ENCODE measurements at regions not wholly inside any gene's neighbourhood (a gene's known extent, or its start where the extent isn't known, plus 50 kb on each side); places are given as distances from the start of the nearest gene placed in this dataset.

DNA sequence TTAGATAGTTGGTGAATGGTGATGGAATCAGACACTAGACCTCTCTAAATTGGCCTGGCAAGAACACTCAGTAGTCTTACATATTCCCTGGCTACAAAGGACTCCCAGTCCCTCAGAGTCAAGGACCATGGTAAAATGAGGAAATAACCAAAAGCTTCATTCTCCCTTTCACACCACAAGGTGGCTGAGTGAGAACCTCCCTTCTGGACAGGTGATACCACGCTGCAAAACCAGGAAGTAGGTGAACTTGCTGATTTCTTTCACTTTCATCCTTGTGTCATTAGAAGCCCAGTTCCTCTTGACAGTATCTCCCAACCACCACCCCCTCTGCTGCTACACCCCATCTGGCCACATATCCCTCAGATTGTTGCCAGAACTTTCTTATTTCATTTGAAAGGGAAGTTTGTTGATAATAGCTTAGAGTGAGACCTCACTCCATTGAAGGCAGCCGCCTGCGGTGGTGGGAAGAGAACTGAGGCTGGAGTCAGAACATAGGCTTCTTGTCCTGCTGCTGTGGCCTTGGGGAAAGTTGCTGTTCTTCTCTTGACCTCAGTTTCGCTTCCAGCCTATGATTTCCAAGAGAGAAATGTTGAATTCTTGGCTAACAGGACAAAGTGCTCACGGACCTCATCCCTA, 290.6 kb upstream of the CCL2 start:
- Histone ChIP-seq H3K27ac (no peak overlapping the region), H3K4me1 (peaks cover 15% of the 10 kb centered on the region), H3K27me3 (peaks cover 4% of the 10 kb centered on the region; the same call in 1 of the 2 replicates), H3K36me3 (no peaks in the 10 kb centered on the region), H3K4me3 (no peak overlapping the region), H3K9me3 (replicated peaks) (no peaks in the 10 kb centered on the region)
- DNase-seq = no peak

DNA sequence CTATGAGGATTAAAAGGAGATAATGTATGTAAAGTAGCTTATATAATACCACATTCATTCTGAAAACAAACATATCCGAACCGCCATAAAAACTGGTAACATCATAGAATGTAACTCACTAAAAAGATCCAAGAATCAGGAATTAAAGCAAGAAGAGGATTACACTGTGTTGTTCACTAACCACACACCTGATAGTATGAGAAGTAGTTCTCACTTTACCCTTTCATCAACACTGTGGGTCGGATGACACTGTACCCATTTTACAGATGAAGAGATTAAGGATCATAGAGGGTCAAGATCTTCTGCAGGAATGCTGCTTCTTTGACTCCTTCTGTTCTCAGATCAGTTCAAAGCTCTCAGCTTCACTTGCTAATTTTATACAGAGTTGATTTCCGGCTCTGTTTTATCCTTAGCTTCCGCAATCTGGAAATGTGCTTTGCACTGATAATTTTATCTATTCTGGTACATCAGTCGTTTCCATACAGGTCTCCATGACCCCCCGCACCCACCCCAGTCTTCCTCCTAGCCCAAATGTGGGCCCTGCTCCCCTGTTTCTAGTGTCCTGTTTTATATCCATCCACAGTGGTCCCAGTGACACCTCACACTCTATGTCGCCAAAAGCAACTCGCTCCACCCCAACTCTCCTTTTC, 288.6 kb upstream of the CCL2 start:
- Histone ChIP-seq H3K27ac (no peak overlapping the region), H3K36me3 (no peaks in the 10 kb centered on the region), H3K9me3 (replicated peaks) (no peaks in the 10 kb centered on the region), H3K4me1 (peaks cover 17% of the 10 kb centered on the region), H3K4me3 (no peak overlapping the region), H3K27me3 (peaks cover 4% of the 10 kb centered on the region; the same call in 1 of the 2 replicates)
- DNase-seq = no peak

DNA sequence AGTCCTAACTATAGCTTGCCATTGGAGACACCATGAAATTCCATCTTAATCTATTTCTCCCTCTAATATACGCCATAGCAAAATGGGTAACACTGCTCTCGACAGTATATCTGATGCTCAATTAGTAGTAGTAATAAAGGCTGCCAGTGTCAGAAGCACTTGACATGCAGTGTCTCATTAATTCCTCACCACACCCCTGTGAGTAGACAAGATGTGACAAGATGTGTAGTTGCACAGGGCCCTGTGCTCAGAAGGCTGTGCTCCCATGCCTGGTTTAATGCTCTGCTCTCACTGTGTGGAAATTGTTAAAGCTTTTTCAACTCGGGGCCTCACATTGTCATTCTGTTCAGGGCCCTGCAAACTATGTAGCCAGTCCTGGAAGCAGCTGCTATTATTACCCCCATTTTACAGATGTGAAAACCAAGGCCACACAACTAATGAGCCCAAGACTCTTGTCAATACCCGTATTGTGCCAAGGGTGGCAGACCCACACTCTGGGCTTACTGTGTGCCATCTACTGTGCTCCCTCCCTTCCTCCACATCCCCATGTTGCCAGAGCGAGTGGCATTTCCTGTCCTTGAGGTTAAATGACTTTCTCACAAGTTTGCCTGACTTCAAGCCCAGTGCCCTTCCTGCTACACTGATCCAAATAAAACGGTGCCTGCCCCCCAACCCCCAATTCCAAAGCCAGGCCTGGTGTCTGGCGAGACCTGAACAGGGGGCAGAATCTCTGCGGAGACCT, 287.3 kb upstream of the CCL2 start:
- Histone ChIP-seq H3K27ac (peak overlapping the region; percentile 48), H3K27me3 (peaks cover 4% of the 10 kb centered on the region; the same call in 1 of the 2 replicates), H3K9me3 (replicated peaks) (no peaks in the 10 kb centered on the region), H3K4me1 (peaks cover 17% of the 10 kb centered on the region), H3K4me3 (no peak overlapping the region), H3K36me3 (no peaks in the 10 kb centered on the region)
- DNase-seq = no peak

DNA sequence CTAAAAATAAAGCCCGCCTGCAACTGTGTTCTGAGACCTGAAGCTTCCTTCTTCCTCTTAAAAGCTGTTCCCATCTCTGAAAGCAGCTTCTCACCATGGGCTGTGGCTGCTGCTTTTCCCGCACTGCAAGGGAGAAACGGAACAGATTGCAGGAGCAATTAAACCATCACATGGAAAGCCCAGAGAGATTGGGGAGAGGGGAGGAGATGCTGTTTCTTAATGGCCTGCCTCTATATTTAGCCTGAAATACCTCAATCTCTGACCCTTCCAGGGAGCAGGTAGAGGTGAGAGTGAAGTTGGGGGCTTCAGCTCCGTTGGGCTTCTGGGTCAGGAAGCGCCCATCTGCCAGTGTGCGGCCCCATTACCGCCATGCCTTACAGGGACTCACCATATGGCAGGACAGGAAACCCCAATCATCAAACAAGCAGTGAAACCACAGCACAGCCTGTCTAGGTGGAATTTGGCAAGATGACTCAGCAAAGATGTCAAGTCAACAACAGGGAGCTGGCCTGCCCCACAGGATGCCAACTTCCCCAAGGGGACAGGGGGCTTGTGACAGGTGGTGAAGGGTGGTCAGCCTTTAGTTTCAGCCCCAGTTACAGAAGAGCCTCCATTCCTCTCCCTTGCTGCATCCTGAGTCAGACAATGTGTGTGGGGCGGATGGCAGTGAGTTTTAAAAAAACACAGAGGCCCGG, 286.6 kb upstream of the CCL2 start:
- Histone ChIP-seq H3K27me3 (peaks cover 4% of the 10 kb centered on the region; the same call in 1 of the 2 replicates), H3K4me1 (peaks cover 17% of the 10 kb centered on the region), H3K4me3 (no peak overlapping the region), H3K27ac (peak overlapping the region; percentile 48), H3K36me3 (no peaks in the 10 kb centered on the region), H3K9me3 (replicated peaks) (no peaks in the 10 kb centered on the region)
- peak; percentile 80 to 84 for DNase-seq

DNA sequence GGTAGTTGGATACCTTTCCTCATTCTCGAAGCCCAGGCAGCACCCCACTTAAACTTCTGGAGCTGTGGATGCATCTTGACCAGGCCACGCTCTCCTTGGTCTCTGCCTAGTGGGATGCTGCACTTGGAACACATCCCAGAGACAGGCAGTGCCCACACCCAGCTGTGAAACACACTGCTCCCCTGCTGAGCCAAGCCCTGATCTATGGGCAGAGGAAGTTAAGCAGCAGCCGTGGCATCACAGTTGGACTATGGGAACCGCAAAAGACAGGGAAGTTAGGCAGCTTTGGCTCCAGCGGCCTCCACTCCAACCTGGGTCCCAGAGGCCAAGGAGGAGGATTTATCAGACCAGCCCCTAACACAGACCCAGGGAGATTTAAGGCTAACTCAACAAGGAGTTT, 284.8 kb upstream of the CCL2 start:
- Histone ChIP-seq H3K4me3 (no peak overlapping the region), H3K36me3 (no peaks in the 10 kb centered on the region), H3K4me1 (peaks cover 17% of the 10 kb centered on the region), H3K9me3 (replicated peaks) (peaks cover 4% of the 10 kb centered on the region; the same call in 1 of the 2 replicates), H3K27me3 (no peaks in the 10 kb centered on the region), H3K27ac (no peak overlapping the region)
- no peak for DNase-seq

DNA sequence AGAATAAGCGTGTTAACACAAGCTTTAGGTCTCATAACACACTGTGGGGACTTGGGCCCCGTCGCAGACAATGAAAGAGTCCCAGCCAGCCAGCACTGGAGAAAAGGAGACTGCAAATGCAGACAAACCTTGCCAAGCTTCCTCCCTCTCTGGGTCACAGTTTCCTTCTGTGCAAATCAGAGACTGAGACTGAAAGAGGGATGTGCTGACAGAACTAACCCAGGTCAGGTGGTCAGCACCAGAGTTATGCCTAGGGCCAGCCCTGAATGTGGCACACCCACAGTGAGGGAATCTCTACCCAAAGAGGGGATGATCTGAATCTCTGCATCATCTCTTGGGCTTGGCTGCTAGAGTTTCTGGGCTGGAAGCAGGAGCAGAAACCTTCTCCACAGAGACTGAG, 282.3 kb upstream of the CCL2 start:
- Histone ChIP-seq H3K4me3 (no peak overlapping the region), H3K4me1 (peaks cover 37% of the 10 kb centered on the region), H3K27ac (no peak overlapping the region), H3K36me3 (no peaks in the 10 kb centered on the region), H3K27me3 (no peaks in the 10 kb centered on the region), H3K9me3 (replicated peaks) (peaks cover 7% of the 10 kb centered on the region; the same call in 1 of the 2 replicates)
- DNase-seq = no peak

DNA sequence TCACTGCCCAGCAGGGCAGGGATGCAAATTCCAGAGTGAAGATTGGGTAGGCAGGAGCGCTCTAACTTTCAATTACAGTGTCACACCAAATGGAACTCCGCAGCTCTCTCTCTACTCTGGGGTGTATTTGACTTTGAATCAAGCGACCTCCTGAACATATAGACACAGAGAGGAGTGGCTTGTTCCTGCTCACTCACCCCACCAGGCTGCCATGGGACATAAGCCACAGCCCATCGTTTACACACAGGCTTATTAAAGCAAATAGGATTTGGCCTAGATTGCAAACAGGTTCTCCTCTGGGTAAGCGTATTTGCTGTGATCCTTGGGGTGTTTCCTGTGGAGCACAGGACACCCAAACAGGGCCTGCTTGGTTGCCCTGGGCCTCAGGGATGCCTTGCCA, 281.6 kb upstream of the CCL2 start:
- H3K4me1 ChIP-seq = peaks cover 38% of the 10 kb centered on the region
- H3K36me3 ChIP-seq = no peaks in the 10 kb centered on the region
- no peaks in the 10 kb centered on the region for H3K27me3 ChIP-seq
- peaks cover 7% of the 10 kb centered on the region; the same call in 1 of the 2 replicates for H3K9me3 ChIP-seq (replicated peaks)
- H3K27ac ChIP-seq = no peak overlapping the region
- H3K4me3 ChIP-seq = no peak overlapping the region
- no peak for DNase-seq

DNA sequence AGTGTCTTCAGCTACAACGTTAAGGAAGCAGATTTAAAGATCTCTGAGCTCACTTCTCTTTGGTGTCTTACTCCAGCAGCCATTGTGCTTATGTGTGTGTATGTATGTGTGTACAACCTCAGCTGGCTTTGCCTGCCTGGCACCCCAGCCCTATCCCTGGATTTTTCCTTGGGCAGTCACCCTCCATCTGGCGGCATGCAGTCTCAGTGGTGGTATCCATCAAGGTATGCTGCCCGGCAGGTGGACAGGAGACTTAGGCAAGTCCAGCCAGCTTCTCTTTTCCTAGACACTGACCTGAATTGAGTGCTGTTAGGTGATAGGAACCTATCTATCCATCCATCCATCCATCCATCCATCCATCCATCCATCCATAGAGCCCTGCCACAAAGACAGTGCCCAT, 280.8 kb upstream of the CCL2 start:
- no peak overlapping the region for H3K27ac ChIP-seq
- peaks cover 7% of the 10 kb centered on the region; the same call in 1 of the 2 replicates for H3K9me3 ChIP-seq (replicated peaks)
- H3K4me1 ChIP-seq = peaks cover 38% of the 10 kb centered on the region
- no peaks in the 10 kb centered on the region for H3K27me3 ChIP-seq
- no peak overlapping the region for H3K4me3 ChIP-seq
- DNase-seq = no peak
- H3K36me3 ChIP-seq = no peaks in the 10 kb centered on the region

DNA sequence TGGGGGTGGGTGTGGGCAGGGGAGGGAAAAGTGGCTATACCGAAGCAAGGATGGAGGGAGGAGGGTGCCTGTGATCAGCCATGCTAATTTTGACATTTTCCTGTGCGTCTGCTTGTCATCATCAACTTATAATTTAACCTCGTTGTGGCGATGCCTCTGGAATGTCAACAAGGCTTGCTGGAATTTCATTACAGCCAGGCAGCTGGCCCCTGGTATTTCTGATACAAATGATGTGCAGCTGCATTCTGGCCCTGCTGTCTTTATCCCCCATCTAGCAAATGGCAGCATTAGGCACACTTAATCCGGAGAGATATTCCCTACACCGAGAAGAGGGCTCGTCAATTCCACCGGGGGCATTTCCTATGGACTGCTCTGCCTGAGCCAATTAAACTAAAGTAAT, 278.3 kb upstream of the CCL2 start:
- peaks cover 51% of the 10 kb centered on the region for H3K4me1 ChIP-seq
- peak; percentile 70 to 78 for DNase-seq
- H3K27me3 ChIP-seq = no peaks in the 10 kb centered on the region
- H3K4me3 ChIP-seq = no peak overlapping the region; the same call in 1 of the 2 replicates
- peaks cover 7% of the 10 kb centered on the region; the same call in 1 of the 2 replicates for H3K9me3 ChIP-seq (replicated peaks)
- no peaks in the 10 kb centered on the region for H3K36me3 ChIP-seq
- peak overlapping the region; percentile 46; the same call in 1 of the 2 replicates for H3K27ac ChIP-seq

DNA sequence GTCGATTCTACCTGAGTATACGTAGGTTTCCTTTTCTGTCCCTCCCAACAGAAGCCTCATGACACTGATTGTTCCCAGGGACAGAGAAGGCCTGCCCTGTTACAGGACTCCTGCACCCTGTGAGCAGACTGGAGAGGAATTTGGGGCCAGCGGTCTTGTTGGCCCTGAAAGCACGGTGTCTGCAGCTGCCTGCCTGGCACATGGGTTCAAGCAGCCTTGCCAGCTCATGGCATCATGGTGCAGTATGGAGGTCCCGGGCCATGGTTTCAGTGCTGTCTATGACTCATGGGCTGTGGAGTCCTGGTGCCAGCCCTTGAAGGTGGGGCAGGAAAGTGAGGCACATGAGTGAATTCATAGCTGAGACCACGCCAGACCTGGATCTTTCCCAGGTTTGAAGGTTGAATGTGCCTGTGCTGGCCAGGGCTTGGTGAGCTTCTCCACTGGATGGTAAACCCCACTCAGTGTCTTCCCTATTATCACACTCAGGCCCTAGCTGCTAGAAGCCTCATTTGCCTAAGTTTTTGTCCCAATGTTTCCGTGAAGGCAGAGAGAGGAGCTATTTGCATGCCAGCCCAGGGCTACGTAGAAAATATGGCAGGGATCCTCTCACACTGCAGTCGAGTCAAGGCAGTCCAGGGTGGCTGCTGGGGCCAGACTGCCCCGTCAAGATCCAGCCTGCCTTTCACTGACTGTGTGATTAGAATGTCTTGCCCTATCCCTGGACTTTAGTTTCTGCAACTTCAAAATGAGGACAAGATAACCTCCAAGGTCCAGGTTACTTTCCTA, 277.2 kb upstream of the CCL2 start:
- Histone ChIP-seq H3K36me3 (no peaks in the 10 kb centered on the region), H3K4me1 (peaks cover 62% of the 10 kb centered on the region), H3K9me3 (replicated peaks) (peaks cover 7% of the 10 kb centered on the region; the same call in 1 of the 2 replicates), H3K27me3 (no peaks in the 10 kb centered on the region), H3K4me3 (no peak overlapping the region), H3K27ac (peak overlapping the region; percentile 46; the same call in 1 of the 2 replicates)
- DNase-seq = no peak

DNA sequence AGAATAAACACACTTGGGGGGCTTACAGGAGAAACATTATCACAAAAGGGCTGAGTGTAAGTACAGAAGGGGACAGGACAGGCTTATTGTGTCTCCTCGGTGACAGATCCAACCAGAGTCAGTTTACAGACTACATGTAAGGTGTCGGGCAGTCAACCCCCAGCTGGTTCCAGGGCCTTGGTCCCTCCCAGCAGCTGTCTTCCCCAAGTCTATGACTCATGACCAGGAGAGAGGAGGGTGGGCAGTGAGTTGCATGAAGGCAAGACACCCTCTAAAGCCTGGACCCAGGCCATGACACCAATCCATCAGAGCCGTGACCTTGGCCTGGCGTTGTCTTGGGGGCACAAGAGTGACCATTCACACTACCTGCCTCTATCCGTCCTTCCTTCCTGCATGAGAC, 276.2 kb upstream of the CCL2 start:
- Histone ChIP-seq H3K9me3 (replicated peaks) (peaks cover 7% of the 10 kb centered on the region; the same call in 1 of the 2 replicates), H3K27me3 (no peaks in the 10 kb centered on the region), H3K4me3 (no peak overlapping the region), H3K4me1 (peaks cover 66% of the 10 kb centered on the region), H3K36me3 (no peaks in the 10 kb centered on the region), H3K27ac (no peak overlapping the region; the same call in 1 of the 2 replicates)
- peak; percentile 65 to 73 for DNase-seq

DNA sequence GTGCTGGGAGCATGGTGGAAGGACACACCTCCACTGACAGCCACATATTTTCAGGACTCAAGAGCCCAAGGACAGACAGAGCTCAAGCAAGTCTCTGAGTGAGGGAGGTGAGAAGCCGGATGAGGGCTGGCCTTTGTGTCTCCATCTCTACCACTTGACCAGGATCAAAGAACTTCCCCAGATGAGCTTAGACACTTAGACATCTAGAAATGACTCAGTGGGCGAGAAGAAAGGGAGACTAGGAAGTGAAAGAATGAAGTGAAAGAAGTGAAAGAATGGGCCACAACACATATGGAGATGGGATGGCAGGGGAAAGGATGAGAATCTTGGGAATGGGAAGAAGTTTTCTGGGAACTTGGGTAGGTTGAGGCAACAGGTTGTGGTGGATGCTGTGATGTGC, 274.9 kb upstream of the CCL2 start:
- peaks cover 66% of the 10 kb centered on the region for H3K4me1 ChIP-seq
- peaks cover 4% of the 10 kb centered on the region; the same call in 1 of the 2 replicates for H3K9me3 ChIP-seq (replicated peaks)
- H3K36me3 ChIP-seq = no peaks in the 10 kb centered on the region
- no peak for DNase-seq
- no peak overlapping the region for H3K4me3 ChIP-seq
- H3K27me3 ChIP-seq = no peaks in the 10 kb centered on the region
- H3K27ac ChIP-seq = no peak overlapping the region

DNA sequence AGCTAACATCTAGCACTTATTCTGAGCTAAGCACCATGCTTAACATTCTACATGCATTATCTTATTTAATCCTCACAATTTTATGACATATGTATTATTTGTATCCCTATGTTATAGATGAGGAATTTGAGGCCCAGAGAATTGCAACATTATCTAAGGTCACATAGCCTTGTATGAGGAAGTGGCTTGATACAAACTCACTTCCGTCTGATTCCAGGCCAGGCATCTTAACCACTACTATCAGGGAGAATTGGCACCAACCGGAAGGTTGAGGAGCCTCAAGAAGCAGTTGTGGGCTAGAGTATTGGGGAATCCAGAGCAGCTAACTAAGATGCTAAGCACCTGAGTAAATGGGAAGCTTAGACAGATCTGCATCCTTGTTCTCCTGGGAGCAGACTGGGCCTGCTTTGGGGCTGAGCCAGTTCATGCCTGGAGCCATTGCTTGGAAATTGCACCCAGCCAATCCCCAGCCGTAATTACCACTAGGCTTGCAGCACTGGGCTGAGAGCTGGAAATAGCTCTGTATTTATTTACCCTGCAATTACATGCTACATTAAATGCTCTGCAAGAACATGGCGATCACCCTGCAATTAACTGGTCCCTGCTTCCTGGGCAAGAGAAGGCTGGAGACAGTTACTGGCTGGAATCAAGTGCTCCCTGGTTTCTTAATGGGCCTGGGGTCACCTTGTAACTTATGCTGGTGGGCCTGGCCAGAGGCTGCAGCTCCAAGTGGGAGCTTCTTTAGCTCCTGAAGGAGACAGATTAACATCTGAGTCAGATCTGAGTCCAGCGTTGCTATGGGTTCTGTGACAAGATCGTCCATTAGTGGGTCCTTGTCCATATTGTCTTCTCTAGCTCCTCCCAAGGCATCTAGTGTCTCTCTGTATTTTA, 273.1 kb upstream of the CCL2 start:
- no peaks in the 10 kb centered on the region for H3K36me3 ChIP-seq
- peak overlapping the region; percentile 74 for H3K27ac ChIP-seq
- peak; percentile 78 to 80 for DNase-seq
- no peaks in the 10 kb centered on the region; the same call in 1 of the 2 replicates for H3K9me3 ChIP-seq (replicated peaks)
- H3K4me1 ChIP-seq = peaks cover 66% of the 10 kb centered on the region
- H3K4me3 ChIP-seq = no peak overlapping the region
- no peaks in the 10 kb centered on the region for H3K27me3 ChIP-seq

Measured in SJCRH30 (cell line).